ENCODE measurements at regions not wholly inside any gene's neighbourhood (a gene's known extent, or its start where the extent isn't known, plus 50 kb on each side); places are given as distances from the start of the nearest gene placed in this dataset.

GRCh38 chr3:117417411-117417810 is 707.8 kb downstream of the TUSC7 start:
- TF ChIP-seq TAF1 (IDR thresholded peaks at IDR 0.05; ENCODE audit: borderline replicate concordance, insufficient read depth, low read length) (no peak), SIN3A (IDR thresholded peaks at IDR 0.05; ENCODE audit: borderline replicate concordance, insufficient read depth, low read length) (no peak), REST (IDR thresholded peaks at IDR 0.05; ENCODE audit: insufficient read depth in 1 of 2, low read depth in 2 of 2, low read length in 2 of 2) (no peak), POLR2AphosphoS5 (IDR thresholded peaks at IDR 0.05; ENCODE audit: low read depth, low read length) (no peak), FOXP2 (optimal IDR thresholded peaks at IDR 0.05; ENCODE audit: borderline replicate concordance, extremely low read depth, extremely low read length, insufficient read depth) (no peak)

- TF ChIP-seq REST (IDR thresholded peaks at IDR 0.05; ENCODE audit: insufficient read depth in 1 of 2, low read depth in 2 of 2, low read length in 2 of 2) (no peak), TAF1 (IDR thresholded peaks at IDR 0.05; ENCODE audit: borderline replicate concordance, insufficient read depth, low read length) (no peak), POLR2AphosphoS5 (IDR thresholded peaks at IDR 0.05; ENCODE audit: low read depth, low read length) (no peak), FOXP2 (optimal IDR thresholded peaks at IDR 0.05; ENCODE audit: borderline replicate concordance, extremely low read depth, extremely low read length, insufficient read depth) (no peak), SIN3A (IDR thresholded peaks at IDR 0.05; ENCODE audit: borderline replicate concordance, insufficient read depth, low read length) (no peak)
Observed at GRCh38 chr3:117427081-117427480, 717.5 kb downstream of the TUSC7 start.

GRCh38 chr3:117433427-117433826 is 723.8 kb downstream of the TUSC7 start:
- no peak for TF ChIP-seq REST (IDR thresholded peaks at IDR 0.05; ENCODE audit: insufficient read depth in 1 of 2, low read depth in 2 of 2, low read length in 2 of 2)
- TF ChIP-seq SIN3A (IDR thresholded peaks at IDR 0.05; ENCODE audit: borderline replicate concordance, insufficient read depth, low read length): no peak
- TF ChIP-seq TAF1 (IDR thresholded peaks at IDR 0.05; ENCODE audit: borderline replicate concordance, insufficient read depth, low read length): no peak
- TF ChIP-seq FOXP2 (optimal IDR thresholded peaks at IDR 0.05; ENCODE audit: borderline replicate concordance, extremely low read depth, extremely low read length, insufficient read depth): no peak
- TF ChIP-seq POLR2AphosphoS5 (IDR thresholded peaks at IDR 0.05; ENCODE audit: low read depth, low read length): no peak

GRCh38 chr3:117434661-117435412 is 725.3 kb downstream of the TUSC7 start:
- TF ChIP-seq REST (IDR thresholded peaks at IDR 0.05; ENCODE audit: insufficient read depth in 1 of 2, low read depth in 2 of 2, low read length in 2 of 2) (no peak), SIN3A (IDR thresholded peaks at IDR 0.05; ENCODE audit: borderline replicate concordance, insufficient read depth, low read length) (no peak), POLR2AphosphoS5 (IDR thresholded peaks at IDR 0.05; ENCODE audit: low read depth, low read length) (no peak), FOXP2 (optimal IDR thresholded peaks at IDR 0.05; ENCODE audit: borderline replicate concordance, extremely low read depth, extremely low read length, insufficient read depth) (no peak), TAF1 (IDR thresholded peaks at IDR 0.05; ENCODE audit: borderline replicate concordance, insufficient read depth, low read length) (no peak)

Measured in PFSK-1 (cell line).